ENCODE measurements at regions not wholly inside any gene's neighbourhood (a gene's known extent, or its start where the extent isn't known, plus 50 kb on each side); places are given as distances from the start of the nearest gene placed in this dataset.

DNA sequence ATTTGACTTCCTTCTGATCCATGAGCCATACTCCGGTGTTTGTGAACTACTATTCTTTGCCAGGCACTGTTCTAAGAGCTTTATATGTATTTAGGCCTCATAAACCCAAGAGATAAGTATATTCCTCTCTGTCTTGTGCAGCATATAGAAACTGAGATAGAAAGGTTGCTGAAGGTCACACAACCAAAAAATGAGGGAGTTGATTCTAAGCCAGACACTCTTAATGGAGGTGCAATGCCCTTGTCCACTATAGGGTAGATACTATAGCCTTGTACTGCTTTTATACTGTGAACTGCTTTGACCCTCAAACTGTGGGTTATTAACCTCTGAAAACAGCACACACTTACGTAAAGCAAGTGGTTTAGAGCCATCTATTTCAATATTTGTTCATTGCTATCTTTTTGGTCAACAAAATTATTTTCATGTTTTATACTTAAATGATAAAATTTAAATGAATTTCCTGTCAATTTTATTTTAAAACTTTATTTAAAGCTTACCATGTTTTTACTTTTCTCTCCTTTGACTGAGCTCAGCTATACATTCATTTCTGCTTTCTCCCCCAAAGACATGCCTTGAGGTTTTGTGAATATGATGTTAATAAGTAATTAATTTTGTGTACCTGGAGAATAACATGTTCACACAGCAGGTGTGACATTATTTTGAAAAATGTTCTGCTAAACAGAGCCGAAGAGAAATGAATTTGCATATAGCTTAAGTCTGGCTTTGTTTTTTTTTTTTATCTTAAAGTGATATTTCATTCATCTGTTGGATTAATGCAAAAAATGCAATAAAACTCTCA, 687.3 kb downstream of the DNAJB9 start:
- TF ChIP-seq, protein P1, sequence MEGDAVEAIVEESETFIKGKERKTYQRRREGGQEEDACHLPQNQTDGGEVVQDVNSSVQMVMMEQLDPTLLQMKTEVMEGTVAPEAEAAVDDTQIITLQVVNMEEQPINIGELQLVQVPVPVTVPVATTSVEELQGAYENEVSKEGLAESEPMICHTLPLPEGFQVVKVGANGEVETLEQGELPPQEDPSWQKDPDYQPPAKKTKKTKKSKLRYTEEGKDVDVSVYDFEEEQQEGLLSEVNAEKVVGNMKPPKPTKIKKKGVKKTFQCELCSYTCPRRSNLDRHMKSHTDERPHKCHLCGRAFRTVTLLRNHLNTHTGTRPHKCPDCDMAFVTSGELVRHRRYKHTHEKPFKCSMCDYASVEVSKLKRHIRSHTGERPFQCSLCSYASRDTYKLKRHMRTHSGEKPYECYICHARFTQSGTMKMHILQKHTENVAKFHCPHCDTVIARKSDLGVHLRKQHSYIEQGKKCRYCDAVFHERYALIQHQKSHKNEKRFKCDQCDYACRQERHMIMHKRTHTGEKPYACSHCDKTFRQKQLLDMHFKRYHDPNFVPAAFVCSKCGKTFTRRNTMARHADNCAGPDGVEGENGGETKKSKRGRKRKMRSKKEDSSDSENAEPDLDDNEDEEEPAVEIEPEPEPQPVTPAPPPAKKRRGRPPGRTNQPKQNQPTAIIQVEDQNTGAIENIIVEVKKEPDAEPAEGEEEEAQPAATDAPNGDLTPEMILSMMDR (IDR thresholded peaks at IDR 0.05) = no peak
- no peak for TF ChIP-seq POLR2A (IDR thresholded peaks at IDR 0.05)

Data from right lobe of liver (tissue), 4 donors.